ENCODE measurements at regions not wholly inside any gene's neighbourhood (a gene's known extent, or its start where the extent isn't known, plus 50 kb on each side); places are given as distances from the start of the nearest gene placed in this dataset.
"Not testable (repeated sequence)": the region's sequence is repeated elsewhere in the genome, so short reads cannot be mapped to it uniquely, and the experiment has no call there.

- in situ Hi-C loops (cut with MboI; ENCODE audit: low pct_unique_long_range_greater_than_20kb, low sequenced_read_pairs, unreplicated experiment) = no loop called here
- no peak for DNase-seq (ENCODE audit: low spot score)
- TF ChIP-seq CTCF (IDR thresholded peaks at IDR 0.05; ENCODE audit: extremely low read depth, insufficient read depth, missing control alignments) = no peak
Measured at GRCh38 chr6:170003027-170003426, 251.6 kb downstream of the ERMARD start.

GRCh38 chr6:170001782-170002181 is 250.4 kb downstream of the ERMARD start:
- DNase-seq (ENCODE audit: low spot score); in situ Hi-C loops (cut with MboI; ENCODE audit: low pct_unique_long_range_greater_than_20kb, low sequenced_read_pairs, unreplicated experiment): not testable (repeated sequence)

- in situ Hi-C loops (cut with MboI; ENCODE audit: low pct_unique_long_range_greater_than_20kb, low sequenced_read_pairs, unreplicated experiment) = no loop called here
- DNase-seq (ENCODE audit: low spot score) = no peak
- no peak for TF ChIP-seq CTCF (IDR thresholded peaks at IDR 0.05; ENCODE audit: extremely low read depth, insufficient read depth, missing control alignments)
Measured at GRCh38 chr6:170000071-170000843, 248.8 kb downstream of the ERMARD start.

GRCh38 chr6:169999367-169999766 is 247.9 kb downstream of the ERMARD start:
- no peak for TF ChIP-seq CTCF (IDR thresholded peaks at IDR 0.05; ENCODE audit: extremely low read depth, insufficient read depth, missing control alignments)
- no peak for DNase-seq (ENCODE audit: low spot score)
- in situ Hi-C loops (cut with MboI; ENCODE audit: low pct_unique_long_range_greater_than_20kb, low sequenced_read_pairs, unreplicated experiment) = no loop called here

- no peak for TF ChIP-seq CTCF (IDR thresholded peaks at IDR 0.05; ENCODE audit: extremely low read depth, insufficient read depth, missing control alignments)
Measured at GRCh38 chr6:169998457-169998856, 247.0 kb downstream of the ERMARD start.

GRCh38 chr6:169997930-169998218 is 246.5 kb downstream of the ERMARD start:
- no peak for DNase-seq (ENCODE audit: low spot score)
- in situ Hi-C loops (cut with MboI; ENCODE audit: low pct_unique_long_range_greater_than_20kb, low sequenced_read_pairs, unreplicated experiment) = no loop called here
- TF ChIP-seq CTCF (IDR thresholded peaks at IDR 0.05; ENCODE audit: extremely low read depth, insufficient read depth, missing control alignments) = no peak

More at GRCh38 chr6:169998457-169998856, 247.0 kb downstream of the ERMARD start:
- no peak for DNase-seq (ENCODE audit: low spot score)
- in situ Hi-C loops (cut with MboI; ENCODE audit: low pct_unique_long_range_greater_than_20kb, low sequenced_read_pairs, unreplicated experiment) = no loop called here

- in situ Hi-C loops (cut with MboI; ENCODE audit: low pct_unique_long_range_greater_than_20kb, low sequenced_read_pairs, unreplicated experiment) = no loop called here
- no peak for DNase-seq (ENCODE audit: low spot score)
- TF ChIP-seq CTCF (IDR thresholded peaks at IDR 0.05; ENCODE audit: extremely low read depth, insufficient read depth, missing control alignments) = no peak
Measured at GRCh38 chr6:169997187-169997929, 245.9 kb downstream of the ERMARD start.

Measured in GM13977 (cell line).